NOMO-1 treated with dmso at 0.1 percent for 144 hours (cell line): ENCODE measurements at regions not wholly inside any gene's neighbourhood (a gene's known extent, or its start where the extent isn't known, plus 50 kb on each side); places are given as distances from the start of the nearest gene placed in this dataset.
"Not testable (repeated sequence)": the region's sequence is repeated elsewhere in the genome, so short reads cannot be mapped to it uniquely, and the experiment has no call there.

Experiments used
- DNase-seq: peaks from one replicate; lab custom pipeline; 2025; ENCODE audit not compliant: unreplicated experiment; lab: John Stamatoyannopoulos, UW

DNA sequence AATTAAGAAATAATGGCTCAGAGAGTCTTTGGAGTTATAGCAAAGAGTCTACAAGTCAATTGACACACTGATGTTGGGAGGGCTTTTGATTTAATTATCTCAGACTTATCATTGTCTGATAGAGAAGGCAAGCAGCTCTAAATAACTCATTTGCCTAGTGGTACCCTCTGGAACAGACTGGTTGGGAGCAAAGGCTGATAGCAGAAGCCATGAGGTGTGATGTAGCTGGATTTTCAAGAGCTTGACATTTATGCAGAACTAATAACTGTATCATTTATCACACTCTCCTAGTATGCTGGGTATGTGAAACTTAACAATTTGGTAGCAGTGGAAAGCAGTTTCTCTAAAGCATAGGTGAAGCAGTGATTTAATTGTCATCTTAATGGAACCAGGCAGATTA lies 380.6 kb downstream of the TENT5A start:
- DNase-seq = no peak

DNA sequence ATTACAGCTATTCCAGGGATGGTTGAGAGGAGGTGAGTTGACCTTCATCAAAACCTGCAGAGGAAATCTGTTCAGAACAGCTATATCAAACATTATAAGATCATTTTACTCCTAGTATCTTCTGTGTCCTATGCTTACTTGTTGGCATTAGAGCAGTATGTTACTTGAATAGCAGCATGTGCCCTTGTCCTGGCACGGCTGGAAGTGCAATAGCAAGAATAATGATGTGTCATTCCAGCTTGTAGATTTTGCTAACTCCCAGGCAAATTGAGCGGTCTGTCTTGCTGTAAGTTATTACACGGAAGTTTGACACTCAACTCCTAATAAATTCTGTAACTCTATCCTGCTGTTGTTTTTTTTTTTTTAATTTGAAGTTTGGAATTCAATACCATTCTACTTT lies 385.5 kb downstream of the TENT5A start:
- DNase-seq = no peak

DNA sequence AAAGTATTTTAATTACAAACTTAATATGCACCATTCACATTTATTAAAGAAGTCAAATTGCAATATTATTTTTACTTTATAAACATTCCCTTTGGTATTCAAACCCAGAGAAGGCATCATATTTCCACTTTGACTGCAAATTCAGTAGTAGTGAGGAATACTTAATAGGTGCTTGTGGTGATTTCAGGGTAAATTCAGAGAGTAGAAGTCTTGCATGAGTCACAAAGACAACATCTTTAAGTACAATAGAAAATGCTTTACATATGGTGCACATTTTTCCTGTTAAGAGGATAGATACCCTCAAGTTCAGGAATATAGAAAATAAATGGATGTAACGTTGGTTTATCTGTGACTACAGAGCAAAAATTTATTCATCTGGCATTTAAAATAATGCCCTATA lies 390.2 kb downstream of the TENT5A start:
- DNase-seq = no peak

DNA sequence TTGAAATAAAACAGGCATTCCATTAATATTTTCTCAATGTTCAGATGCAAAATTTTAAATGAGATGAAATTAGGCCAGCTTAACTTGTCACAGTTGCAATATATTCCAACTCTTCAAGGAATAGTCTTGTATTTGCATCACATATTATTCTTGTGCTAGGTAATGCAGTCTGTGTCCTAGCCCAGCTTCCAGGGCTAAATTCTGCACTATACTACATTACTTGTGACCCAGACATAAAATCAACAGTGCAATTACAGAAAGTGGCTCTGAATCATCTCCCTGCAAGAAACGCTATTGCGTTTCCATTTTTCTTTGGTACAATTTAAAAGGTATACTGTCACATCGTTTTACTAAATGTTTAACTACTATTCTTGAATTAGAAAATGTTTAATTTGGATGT lies 399.2 kb downstream of the TENT5A start:
- DNase-seq = no peak

DNA sequence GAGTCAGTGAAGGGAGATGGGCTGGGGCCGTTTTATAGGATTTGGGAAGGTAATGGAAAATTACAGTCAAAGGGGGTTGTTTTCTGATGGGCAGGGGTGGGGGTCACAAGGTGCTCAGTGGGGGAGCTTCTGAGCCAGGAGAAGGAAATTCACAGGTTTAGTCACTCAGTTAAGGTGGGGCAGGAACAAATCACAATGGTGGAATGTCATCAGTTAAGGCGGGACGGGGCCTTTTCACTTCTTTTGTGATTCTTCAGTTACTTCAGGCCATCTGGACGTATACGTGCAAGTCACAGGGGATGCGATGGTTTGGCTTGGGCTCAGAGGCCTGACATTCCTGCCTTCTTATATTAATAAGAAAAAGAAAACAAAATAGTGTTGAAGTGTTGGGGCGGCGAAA lies 408.5 kb downstream of the TENT5A start:
- not testable (repeated sequence) for DNase-seq

DNA sequence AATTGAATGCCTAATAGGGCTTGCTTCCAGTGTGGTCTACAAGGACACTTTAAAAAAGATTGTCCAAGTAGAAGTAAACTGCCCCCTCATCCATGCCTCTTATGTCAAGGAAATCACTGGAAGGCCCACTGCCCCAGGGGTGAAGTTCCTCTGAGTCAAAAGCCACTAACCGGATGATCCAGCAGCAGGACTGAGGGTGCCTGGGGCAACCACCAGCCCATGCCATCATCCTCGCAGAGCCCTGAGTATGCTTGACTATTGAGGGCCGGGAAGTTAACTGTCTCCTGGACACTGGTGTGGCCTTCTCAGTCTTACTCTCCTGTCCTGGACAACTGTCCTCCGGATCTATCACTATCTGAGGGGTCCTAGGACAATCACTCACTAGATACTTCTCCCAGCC lies 411.5 kb downstream of the TENT5A start:
- no peak for DNase-seq

DNA sequence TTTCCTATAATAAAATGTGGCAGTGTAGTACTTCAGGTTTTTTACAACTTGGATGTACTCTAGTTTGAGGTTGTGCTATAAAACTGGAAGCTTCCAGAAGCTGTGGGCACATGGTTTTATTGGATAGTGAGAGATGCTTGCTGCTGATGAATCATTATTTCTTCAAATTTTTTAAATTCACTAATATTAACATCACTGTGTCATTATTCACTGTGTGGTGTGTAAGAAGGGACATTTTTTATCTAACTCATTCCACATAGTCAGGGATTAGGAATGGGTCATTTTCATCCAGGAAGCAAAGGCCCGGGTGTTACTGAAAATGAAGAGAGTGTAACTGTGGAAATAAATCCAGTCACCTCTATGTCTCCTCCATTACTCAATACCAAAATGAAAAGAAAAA lies 421.0 kb downstream of the TENT5A start:
- no peak for DNase-seq

DNA sequence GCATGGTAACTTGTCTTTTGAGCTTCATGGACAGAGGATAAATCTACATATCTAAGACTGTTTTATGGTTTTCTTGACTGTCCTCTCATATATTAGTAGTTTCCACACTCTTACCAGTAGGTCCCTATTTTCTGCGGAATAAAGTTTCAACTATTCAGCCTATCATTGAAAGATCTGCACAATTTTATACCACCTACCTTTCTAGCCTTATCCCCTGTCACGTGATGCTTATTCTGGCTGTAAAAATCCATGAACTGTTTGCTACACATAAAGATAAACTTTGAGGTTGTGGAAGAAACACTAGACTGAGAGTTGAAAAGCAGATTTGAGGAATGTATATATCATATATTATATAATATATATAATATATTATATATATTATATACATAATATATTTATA lies 423.8 kb downstream of the TENT5A start:
- DNase-seq = no peak

DNA sequence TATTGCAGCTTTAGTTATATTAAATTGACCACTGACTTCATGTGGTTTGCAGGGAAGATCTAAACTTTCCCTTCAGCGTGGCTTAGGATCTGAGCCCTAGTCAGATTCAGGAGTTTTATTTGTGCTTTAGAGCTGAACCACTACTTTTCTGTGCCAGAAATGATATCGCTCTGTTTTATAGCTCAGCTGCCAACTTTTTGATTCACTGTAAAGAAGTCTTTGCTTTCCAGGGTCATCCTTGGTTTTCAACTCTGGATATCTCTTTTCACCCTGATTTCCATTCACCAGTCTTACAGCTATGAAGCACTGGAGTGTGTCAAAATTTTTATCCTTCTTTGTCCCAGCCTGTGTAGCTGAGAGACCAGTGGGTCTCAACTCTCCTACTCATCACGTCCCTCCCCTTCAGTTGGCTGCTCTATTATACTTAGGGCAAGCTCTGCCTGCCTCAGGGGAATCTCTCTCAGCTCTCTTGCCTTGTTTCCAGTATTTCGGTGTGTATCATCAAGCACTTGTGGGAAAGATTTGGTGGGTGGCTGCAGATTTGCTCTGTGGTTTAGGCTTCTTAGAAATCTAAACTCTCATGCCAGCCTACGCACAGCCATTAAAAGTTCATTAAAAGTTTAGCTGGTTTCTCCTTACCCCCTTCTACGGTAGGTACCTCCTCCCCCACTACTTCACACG lies 425.5 kb downstream of the TENT5A start:
- no peak for DNase-seq

DNA sequence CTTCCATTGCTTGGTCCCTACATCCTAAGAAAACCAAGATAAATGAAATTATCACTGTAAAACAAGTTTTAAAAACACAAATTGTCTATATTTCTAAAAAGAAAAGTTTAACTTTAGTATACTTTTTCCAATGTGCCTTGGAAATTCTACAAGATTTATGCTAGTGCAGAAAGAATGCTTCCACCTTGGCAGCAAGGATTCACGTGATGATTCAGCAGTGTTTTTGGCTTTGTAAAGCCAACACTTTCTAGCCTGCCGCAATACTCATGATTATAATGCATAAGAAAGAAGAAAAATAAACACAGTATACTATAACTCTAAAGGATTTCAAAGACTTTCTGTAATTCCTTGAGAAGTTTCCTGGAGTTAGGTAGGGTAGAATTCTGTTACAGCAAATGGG lies 442.7 kb downstream of the TENT5A start:
- DNase-seq = no peak

DNA sequence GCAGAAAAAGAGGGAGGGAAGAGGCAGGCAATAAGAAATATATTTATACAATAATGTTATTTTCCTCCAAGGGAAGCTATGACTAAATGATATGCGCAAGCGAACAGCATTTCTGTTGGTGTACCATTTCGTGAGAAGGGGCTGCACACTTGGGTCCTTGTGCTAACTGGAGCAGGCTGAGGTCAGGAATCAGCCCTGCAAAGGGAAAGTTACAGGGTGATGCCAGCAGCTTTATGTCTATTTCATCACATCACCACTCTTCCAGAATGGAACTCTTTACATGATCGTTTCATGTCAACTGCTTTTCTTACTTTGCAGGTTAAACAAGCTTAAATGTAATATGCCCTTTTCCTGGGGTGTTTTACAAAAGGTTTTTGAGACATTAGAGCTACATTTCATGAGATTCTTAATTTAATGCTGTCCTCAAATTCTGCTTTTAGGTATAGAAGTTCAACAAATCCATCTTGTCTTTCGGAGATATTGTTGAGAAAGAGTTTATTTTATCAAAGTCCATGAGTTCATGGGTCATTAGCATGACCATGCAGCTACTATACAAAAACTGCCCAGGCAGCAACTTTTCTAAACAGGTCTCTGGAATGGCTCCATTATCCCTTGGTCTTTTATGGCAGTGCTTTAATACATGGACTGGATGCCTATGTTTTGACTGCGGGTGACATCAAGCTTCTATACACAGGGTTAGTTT lies 443.8 kb downstream of the TENT5A start:
- no peak for DNase-seq

DNA sequence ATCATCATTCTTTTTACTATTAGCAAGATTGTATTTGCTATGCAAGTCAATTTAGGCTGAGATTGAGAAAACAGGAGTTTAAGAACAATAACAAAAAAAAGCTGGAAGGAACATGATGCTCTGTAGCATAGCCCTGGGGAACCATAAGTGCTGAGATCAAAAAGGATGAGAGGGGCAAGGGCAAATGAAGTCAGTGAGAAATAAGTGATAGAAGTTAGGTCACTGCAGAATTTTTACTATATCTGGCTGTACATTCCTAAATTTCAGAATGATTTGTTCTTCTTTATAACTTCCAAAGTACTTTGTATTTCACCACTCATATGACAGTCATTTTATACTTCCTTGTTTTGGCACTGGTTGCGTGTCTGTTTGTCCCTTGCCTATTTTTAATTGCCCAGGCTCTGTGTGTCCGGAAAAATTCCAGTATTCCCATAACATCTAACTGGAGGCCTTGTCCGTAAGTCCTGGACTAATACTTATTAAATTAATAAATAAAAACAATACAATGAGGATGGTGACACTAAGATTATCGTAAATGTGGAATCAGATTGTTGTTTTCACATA lies 444.7 kb downstream of the TENT5A start:
- DNase-seq = no peak

DNA sequence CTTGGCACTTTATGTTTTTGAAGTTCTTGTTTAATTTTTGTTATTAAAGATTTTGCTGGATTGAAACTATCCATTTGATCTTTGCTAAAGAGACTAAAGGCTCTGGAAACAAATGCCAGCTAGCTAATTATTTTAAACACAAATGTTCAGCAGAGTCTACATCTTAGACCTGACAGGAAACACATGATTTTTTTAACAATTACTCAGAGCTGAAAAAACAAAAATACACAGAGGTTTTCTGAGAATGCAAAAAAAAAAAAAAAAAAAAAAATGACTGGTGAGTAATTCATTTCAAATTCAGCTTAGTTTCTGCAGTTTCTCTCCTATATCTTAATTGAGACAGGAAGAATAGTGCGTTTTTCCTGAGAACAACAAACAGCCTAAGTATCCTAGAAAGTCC lies 448.0 kb downstream of the TENT5A start:
- no peak for DNase-seq

DNA sequence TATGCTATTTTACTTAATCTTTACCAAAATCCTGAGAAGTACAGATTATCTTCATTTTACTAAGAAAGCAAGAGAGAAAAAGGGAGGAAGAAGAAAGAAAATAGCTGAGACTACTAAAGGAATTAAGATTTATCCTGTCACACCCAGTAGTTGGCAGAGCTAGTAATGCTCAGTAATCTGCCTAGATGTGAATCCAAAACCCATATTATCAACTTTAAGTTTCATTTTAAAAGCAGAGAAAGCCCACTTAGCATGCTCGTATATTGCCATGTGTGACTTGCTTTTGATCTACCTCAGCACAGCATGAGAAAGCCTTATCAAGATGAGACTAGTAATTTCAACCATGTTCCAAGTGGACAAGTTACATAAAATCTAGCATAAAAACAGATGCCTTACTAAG lies 451.5 kb downstream of the TENT5A start:
- no peak for DNase-seq

DNA sequence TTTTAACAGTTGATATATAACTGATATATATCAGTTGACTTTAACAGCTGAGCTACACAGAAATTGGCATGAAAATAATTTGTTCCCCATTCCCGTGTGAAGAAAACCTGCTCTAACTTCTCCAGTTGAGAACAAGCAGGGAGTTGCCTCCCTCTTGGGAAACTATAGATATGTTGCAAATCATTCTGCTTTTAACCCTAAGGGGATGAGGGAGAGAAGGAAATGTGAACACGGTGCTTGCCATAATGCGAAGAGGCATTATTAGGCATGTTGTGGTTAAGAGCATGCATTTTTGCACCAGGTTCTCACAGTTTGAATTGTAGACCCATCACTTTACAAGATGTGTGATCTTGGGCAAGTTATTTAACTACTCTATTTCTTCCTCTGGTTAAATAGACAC lies 453.7 kb downstream of the TENT5A start:
- DNase-seq = no peak

DNA sequence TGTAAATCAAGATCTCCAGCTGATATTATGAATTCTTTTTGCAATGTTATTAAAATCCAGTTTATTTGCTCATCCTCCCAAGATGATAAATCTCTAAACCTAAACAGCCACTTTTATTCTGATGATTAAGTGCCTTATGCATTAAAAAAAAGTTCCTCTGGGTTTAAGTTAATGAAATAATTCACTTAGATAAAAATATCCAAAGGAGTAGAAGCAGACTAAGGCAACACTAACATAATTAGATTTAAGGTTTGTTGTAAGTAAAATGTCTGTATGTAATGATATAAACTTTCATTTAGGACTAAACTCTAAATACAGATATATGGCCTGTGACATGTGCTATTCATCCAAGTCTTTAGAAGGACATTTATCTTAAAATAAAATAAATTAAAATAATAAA lies 457.2 kb downstream of the TENT5A start:
- no peak for DNase-seq

DNA sequence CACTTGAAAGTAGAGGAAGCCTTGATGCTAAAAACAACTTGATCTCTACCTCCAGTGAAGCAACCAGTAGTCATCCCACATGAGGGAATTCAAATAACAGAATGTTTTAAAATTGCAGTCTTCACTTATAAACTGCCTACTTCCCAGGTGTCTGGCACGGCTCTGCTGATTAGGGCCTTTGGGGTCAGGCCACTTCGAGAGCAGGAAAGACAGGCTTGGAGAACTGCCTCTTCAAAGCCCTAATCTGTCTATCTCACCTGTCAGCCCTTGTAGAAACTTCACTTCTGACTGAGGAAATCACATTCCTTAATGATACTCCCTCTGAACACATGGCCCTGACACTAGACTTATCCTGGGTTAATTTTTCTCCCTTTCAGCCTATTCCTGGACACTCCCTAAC lies 458.6 kb downstream of the TENT5A start:
- DNase-seq = no peak

DNA sequence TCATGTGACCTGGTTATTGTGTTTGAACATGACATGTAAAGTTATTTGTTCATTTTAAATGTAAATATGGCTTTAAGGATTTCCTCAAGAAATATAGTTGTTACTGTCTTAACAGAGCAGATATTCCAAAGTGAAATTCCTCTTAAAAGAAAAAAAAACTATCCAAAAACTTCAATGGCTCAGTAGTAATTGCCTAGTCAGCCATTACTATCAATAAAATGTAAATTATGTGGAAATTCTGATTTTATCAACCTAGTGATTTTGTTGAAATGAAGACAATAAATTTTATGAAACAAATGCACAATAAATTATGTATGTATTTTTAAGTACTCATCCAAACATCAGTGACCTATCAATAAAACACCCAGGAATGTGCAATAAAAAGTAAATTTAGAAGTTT lies 463.3 kb downstream of the TENT5A start:
- no peak for DNase-seq

DNA sequence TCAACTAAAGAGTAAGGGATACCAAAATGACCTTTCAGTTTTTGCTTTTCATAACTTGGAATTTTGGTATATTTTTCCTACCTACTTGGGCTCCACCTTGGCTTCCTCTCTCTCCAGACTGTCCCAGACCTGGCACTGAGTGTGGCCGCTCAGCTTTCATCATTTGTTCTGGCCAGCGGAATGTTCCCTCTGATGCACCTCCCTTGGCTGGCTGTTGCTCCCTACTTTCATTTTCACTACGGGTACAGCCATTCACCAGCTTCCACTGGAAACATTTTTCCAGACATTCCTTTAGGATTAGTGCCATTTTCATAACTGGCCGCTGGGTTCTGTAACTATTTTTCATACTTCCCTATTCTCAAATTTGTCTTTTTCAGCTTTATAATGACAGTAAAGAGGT lies 487.4 kb downstream of the TENT5A start:
- DNase-seq = no peak

DNA sequence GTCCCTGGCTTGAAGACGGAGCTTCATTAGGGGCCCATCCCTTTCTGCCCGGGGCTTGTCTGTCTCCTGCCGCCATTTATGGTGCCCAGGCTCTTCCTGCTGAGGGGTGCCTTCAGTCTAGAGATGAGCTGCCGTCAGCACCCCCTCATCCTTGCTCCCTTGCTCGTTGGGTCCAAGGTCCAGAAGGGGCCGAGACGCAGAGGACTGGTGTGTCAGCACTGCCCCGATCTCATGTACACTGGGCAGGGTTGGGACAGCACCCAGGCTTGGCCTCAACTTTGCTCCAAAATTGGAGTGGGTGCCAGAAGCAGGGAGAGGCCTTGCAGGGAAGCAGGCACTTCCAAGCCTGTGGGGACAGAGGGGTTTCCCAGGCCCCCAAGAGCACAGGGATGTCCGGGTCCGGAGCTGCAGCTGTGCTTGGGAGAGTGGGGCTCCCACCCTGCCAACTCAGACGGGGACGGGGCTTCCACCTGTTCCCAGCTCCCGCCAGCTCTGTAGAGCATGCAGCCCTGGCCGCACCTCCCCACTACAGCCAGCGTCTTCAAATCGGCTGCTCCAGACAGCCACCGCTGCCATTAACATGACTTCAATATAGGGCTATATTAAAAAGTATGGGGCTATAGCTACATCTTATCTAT lies 488.8 kb downstream of the TENT5A start:
- no peak for DNase-seq

DNA sequence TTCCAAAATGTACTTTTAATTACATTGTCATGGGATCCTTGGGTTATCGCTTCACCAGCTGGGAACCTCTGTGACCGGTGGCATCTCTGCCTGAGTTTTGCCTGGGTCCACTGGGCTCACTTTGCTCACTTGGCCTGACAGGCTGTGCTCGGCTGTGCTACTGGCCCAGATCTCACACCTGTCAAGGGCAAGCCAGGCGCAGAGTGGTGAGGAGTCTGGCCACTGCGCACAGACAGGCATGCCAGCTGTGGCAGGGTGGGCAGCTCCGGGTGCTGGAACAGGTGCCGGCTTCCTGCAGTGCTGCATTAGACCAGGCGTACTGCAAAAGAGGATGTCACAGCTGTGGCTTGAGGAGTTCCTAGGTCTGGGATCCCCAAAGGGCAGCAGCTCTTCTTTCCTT lies 489.8 kb downstream of the TENT5A start:
- no peak for DNase-seq

DNA sequence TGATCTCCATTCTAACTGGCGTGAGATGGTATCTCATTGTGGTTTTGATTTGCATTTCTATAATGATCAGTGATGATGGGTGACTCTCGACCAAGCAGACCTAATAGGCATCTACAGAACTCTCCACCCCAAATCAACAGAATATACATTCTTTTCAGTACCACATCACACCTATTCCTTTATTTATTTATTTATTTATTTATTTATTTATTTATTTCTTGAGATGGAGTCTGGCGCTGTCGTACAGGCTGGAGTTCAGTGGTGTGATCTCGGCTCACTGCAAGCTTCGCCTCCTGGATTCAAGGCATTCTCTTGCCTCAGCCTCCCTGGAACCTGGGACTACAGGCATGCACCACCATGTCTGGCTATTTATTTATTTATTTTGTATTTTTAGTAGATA lies 496.3 kb downstream of the TENT5A start:
- DNase-seq = not testable (repeated sequence)
